ENCODE measurements at regions not wholly inside any gene's neighbourhood (a gene's known extent, or its start where the extent isn't known, plus 50 kb on each side); places are given as distances from the start of the nearest gene placed in this dataset.

- WGBS, 10 experiments: 47 to 90% (median 71%) methylated on average over 1 to 3 of the region's 3 CpGs; no CpG with 5 or more reads in 1 of the 10 experiments
- peaks cover 0 to 2% of the 10 kb centered on the region in 2 donors for H3K4me1 ChIP-seq (replicated peaks in 1 of 2)
- peak in 5 of 8 experiments; percentile 39 to 70 (median 43) for ATAC-seq (replicated peaks in 6 of 8)
- no peak overlapping the region for H3K27ac ChIP-seq
- in situ Hi-C loops (cut with MboI; ENCODE audit: low pct_unique_long_range_greater_than_20kb in 2 of 9, low sequenced_read_pairs in 9 of 9, unreplicated experiment in 9 of 9): no loop called here
- no peak overlapping the region for H3K4me3 ChIP-seq
These were observed 232.1 kb downstream of the LMO4 start for GRCh38 chr1:87560601-87561360.

- no peak for ATAC-seq (replicated peaks in 6 of 8)
- in situ Hi-C loops (cut with MboI; ENCODE audit: low pct_unique_long_range_greater_than_20kb in 2 of 9, low sequenced_read_pairs in 9 of 9, unreplicated experiment in 9 of 9): no loop called here
- Histone ChIP-seq H3K27ac (no peak overlapping the region), H3K4me3 (no peak overlapping the region), H3K4me1 (replicated peaks in 1 of 2) (peaks cover 0 to 2% of the 10 kb centered on the region in 2 donors)
- 26 to 95% (median 81%) methylated on average over 2 to 4 of the region's 4 CpGs; no CpG with 5 or more reads in 1 of the 10 experiments for WGBS, 10 experiments
These were observed 234.5 kb downstream of the LMO4 start for GRCh38 chr1:87563211-87563610.

GRCh38 chr1:87565861-87566260 lies 237.2 kb downstream of the LMO4 start:
- WGBS, 10 experiments: 33 to 88% (median 63%) methylated on average over 1 to 5 of the region's 5 CpGs; no CpG with 5 or more reads in 1 of the 10 experiments
- in situ Hi-C loops (cut with MboI; ENCODE audit: low pct_unique_long_range_greater_than_20kb in 2 of 9, low sequenced_read_pairs in 9 of 9, unreplicated experiment in 9 of 9): no loop called here
- Histone ChIP-seq H3K27ac (no peak overlapping the region), H3K4me3 (no peak overlapping the region), H3K4me1 (replicated peaks in 1 of 2) (no peaks in the 10 kb centered on the region)
- no peak for ATAC-seq (replicated peaks in 6 of 8)

- Histone ChIP-seq H3K4me1 (replicated peaks in 1 of 2) (no peaks in the 10 kb centered on the region), H3K27ac (no peak overlapping the region), H3K4me3 (no peak overlapping the region)
- no peak for ATAC-seq (replicated peaks in 6 of 8)
- 50 to 100% (median 100%) methylated on average over 1 to 4 of the region's 4 CpGs; no CpG with 5 or more reads in 1 of the 10 experiments for WGBS, 10 experiments
- in situ Hi-C loops (cut with MboI; ENCODE audit: low pct_unique_long_range_greater_than_20kb in 2 of 9, low sequenced_read_pairs in 9 of 9, unreplicated experiment in 9 of 9): no loop called here
These were observed 239.3 kb downstream of the LMO4 start for GRCh38 chr1:87568005-87568404.

- H3K4me1 ChIP-seq (replicated peaks in 1 of 2): no peaks in the 10 kb centered on the region
- WGBS, 10 experiments: 51 to 95% (median 88%) methylated on average over 1 to 3 of the region's 3 CpGs; no CpG with 5 or more reads in 1 of the 10 experiments
- in situ Hi-C loops (cut with MboI; ENCODE audit: low pct_unique_long_range_greater_than_20kb in 2 of 9, low sequenced_read_pairs in 9 of 9, unreplicated experiment in 9 of 9): no loop called here
- H3K4me3 ChIP-seq: no peak overlapping the region
- H3K27ac ChIP-seq: no peak overlapping the region
- no peak for ATAC-seq (replicated peaks in 6 of 8)
These were observed 240.2 kb downstream of the LMO4 start for GRCh38 chr1:87568911-87569310.

- in situ Hi-C loops (cut with MboI; ENCODE audit: low pct_unique_long_range_greater_than_20kb in 2 of 9, low sequenced_read_pairs in 9 of 9, unreplicated experiment in 9 of 9): no loop called here
- WGBS, 10 experiments: 61 to 92% (median 85%) methylated on average over 2 to 4 of the region's 4 CpGs; no CpG with 5 or more reads in 2 of the 10 experiments
- Histone ChIP-seq H3K4me3 (no peak overlapping the region), H3K27ac (no peak overlapping the region), H3K4me1 (replicated peaks in 1 of 2) (no peaks in the 10 kb centered on the region)
- ATAC-seq (replicated peaks in 6 of 8): no peak
These were observed 243.3 kb downstream of the LMO4 start for GRCh38 chr1:87572008-87572407.

GRCh38 chr1:87572891-87573290 lies 244.2 kb downstream of the LMO4 start:
- Histone ChIP-seq H3K27ac (no peak overlapping the region), H3K4me3 (no peak overlapping the region), H3K4me1 (replicated peaks in 1 of 2) (no peaks in the 10 kb centered on the region)
- ATAC-seq (replicated peaks in 6 of 8): no peak
- WGBS, 10 experiments: 60 to 100% (median 93%) methylated on average over 1 to 2 of the region's 2 CpGs; no CpG with 5 or more reads in 3 of the 10 experiments
- in situ Hi-C loops (cut with MboI; ENCODE audit: low pct_unique_long_range_greater_than_20kb in 2 of 9, low sequenced_read_pairs in 9 of 9, unreplicated experiment in 9 of 9): no loop called here

GRCh38 chr1:87575528-87575927 lies 246.8 kb downstream of the LMO4 start:
- in situ Hi-C loops (cut with MboI; ENCODE audit: low pct_unique_long_range_greater_than_20kb in 2 of 9, low sequenced_read_pairs in 9 of 9, unreplicated experiment in 9 of 9): no loop called here
- H3K27ac ChIP-seq: no peak overlapping the region
- H3K4me3 ChIP-seq: no peak overlapping the region
- WGBS, 10 experiments: 0 to 97% (median 86%) methylated on average over 2 to 3 of the region's 3 CpGs; no CpG with 5 or more reads in 1 of the 10 experiments
- H3K4me1 ChIP-seq (replicated peaks in 1 of 2): no peaks in the 10 kb centered on the region
- peak in 2 of 8 experiments; percentile 6 to 37 for ATAC-seq (replicated peaks in 6 of 8)

- 0 to 100% (median 37%) methylated on average over 1 to 3 of the region's 3 CpGs; no CpG with 5 or more reads in 2 of the 10 experiments for WGBS, 10 experiments
- H3K4me1 ChIP-seq (replicated peaks in 1 of 2): no peaks in the 10 kb centered on the region
- H3K4me3 ChIP-seq: no peak overlapping the region
- no peak for ATAC-seq (replicated peaks in 6 of 8)
- in situ Hi-C loops (cut with MboI; ENCODE audit: low pct_unique_long_range_greater_than_20kb in 2 of 9, low sequenced_read_pairs in 9 of 9, unreplicated experiment in 9 of 9): no loop called here
- no peak overlapping the region for H3K27ac ChIP-seq
These were observed 249.8 kb downstream of the LMO4 start for GRCh38 chr1:87578464-87578863.

GRCh38 chr1:87583459-87583858 lies 254.8 kb downstream of the LMO4 start:
- WGBS, 10 experiments: 26 to 95% (median 80%) methylated on average over 2 to 4 of the region's 4 CpGs
- H3K4me1 ChIP-seq (replicated peaks in 1 of 2): no peaks in the 10 kb centered on the region
- no peak for ATAC-seq (replicated peaks in 6 of 8)
- in situ Hi-C loops (cut with MboI; ENCODE audit: low pct_unique_long_range_greater_than_20kb in 2 of 9, low sequenced_read_pairs in 9 of 9, unreplicated experiment in 9 of 9): no loop called here
- H3K4me3 ChIP-seq: no peak overlapping the region
- H3K27ac ChIP-seq: no peak overlapping the region

GRCh38 chr1:87584586-87584985 lies 255.9 kb downstream of the LMO4 start:
- no peaks in the 10 kb centered on the region for H3K4me1 ChIP-seq (replicated peaks in 1 of 2)
- 9 to 88% (median 34%) methylated on average over 1 of the region's 1 CpG; no CpG with 5 or more reads in 2 of the 10 experiments for WGBS, 10 experiments

GRCh38 chr1:87586501-87586900 lies 257.8 kb downstream of the LMO4 start:
- Histone ChIP-seq H3K4me3 (no peak overlapping the region), H3K27ac (no peak overlapping the region), H3K4me1 (replicated peaks in 1 of 2) (no peaks in the 10 kb centered on the region)
- in situ Hi-C loops (cut with MboI; ENCODE audit: low pct_unique_long_range_greater_than_20kb in 2 of 9, low sequenced_read_pairs in 9 of 9, unreplicated experiment in 9 of 9): no loop called here
- 53 to 100% (median 90%) methylated on average over 1 to 3 of the region's 3 CpGs; no CpG with 5 or more reads in 1 of the 10 experiments for WGBS, 10 experiments
- ATAC-seq (replicated peaks in 6 of 8): no peak

More at GRCh38 chr1:87584586-87584985, 255.9 kb downstream of the LMO4 start:
- no peak for ATAC-seq (replicated peaks in 6 of 8)
- in situ Hi-C loops (cut with MboI; ENCODE audit: low pct_unique_long_range_greater_than_20kb in 2 of 9, low sequenced_read_pairs in 9 of 9, unreplicated experiment in 9 of 9): no loop called here
- H3K4me3 ChIP-seq: no peak overlapping the region
- H3K27ac ChIP-seq: no peak overlapping the region

- in situ Hi-C loops (cut with MboI; ENCODE audit: low pct_unique_long_range_greater_than_20kb in 2 of 9, low sequenced_read_pairs in 9 of 9, unreplicated experiment in 9 of 9): no loop called here
- WGBS, 10 experiments: 21 to 100% (median 75%) methylated on average over 1 to 4 of the region's 4 CpGs; no CpG with 5 or more reads in 2 of the 10 experiments
These were observed 259.8 kb downstream of the LMO4 start for GRCh38 chr1:87588495-87588894.

GRCh38 chr1:87591492-87591891 lies 262.8 kb downstream of the LMO4 start:
- ATAC-seq (replicated peaks in 6 of 8): no peak
- no peaks in the 10 kb centered on the region for H3K4me1 ChIP-seq (replicated peaks in 1 of 2)
- no peak overlapping the region for H3K4me3 ChIP-seq
- H3K27ac ChIP-seq: no peak overlapping the region
- 0 to 86% (median 65%) methylated on average over 1 to 6 of the region's 6 CpGs; no CpG with 5 or more reads in 1 of the 10 experiments for WGBS, 10 experiments
- in situ Hi-C loops (cut with MboI; ENCODE audit: low pct_unique_long_range_greater_than_20kb in 2 of 9, low sequenced_read_pairs in 9 of 9, unreplicated experiment in 9 of 9): no loop called here

More at GRCh38 chr1:87588495-87588894, 259.8 kb downstream of the LMO4 start:
- Histone ChIP-seq H3K4me1 (replicated peaks in 1 of 2) (no peaks in the 10 kb centered on the region), H3K27ac (no peak overlapping the region), H3K4me3 (no peak overlapping the region)
- ATAC-seq (replicated peaks in 6 of 8): no peak
